ENCODE measurements at regions not wholly inside any gene's neighbourhood (a gene's known extent, or its start where the extent isn't known, plus 50 kb on each side); places are given as distances from the start of the nearest gene placed in this dataset.

DNA sequence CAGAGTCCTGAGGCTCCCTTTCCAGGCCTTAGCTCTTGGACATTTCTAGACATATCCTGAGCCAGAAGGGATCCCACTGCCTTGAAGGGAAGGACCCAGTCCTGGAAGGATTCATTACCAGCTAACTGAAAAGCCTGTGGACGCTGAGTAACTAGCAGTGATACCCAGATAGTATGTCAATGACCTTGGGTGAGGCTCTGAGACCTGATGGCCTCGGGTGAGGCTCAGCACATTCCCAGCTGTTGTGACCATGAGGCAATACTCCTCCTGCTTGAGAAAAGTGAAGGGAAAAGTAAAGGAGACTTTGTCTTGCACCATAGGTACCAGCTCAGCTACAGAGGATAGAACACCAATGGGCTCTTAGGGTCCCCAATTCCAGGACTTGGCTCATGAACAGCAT lies 268.1 kb downstream of the DKK2 start:
- no peak for DNase-seq (ENCODE audit: low spot score)

DNA sequence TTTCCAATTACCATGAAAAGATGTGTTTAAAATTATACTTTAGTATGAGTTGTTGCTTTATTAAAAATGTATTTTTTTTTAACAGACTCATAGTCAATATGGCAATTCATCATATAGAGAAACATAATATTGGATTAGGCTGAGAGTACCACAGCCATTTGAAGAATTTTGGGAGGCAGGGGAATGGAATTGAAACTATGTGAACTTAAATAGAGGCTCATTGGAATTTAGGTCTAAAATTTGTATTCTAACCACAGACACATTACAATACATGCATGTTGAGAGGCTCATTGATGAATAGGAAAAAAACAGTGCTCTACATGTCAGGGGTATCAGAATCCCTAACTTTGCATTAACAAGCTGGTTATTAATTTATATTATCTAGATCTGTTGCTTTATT lies 269.6 kb downstream of the DKK2 start:
- peak; percentile 13 for DNase-seq (ENCODE audit: low spot score)

DNA sequence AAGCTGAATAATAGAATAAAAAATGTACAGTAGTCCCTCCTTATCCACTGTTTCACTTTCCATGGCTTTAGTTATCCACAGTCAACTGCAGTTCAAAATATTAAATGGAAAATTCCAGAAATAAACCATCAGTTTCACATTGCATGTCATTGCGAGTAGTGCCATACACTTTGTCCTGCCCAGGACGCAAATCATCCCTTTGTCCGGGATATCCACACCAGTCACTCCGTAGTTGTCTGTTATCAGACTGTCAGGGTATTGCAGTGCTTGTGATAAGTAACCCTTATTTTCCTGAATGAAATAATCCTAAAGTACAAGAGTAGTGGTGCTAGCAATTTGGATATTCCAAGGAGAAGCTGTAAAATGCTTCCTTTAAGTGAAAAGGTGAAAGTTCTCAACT lies 271.3 kb downstream of the DKK2 start:
- DNase-seq (ENCODE audit: low spot score), result no peak

DNA sequence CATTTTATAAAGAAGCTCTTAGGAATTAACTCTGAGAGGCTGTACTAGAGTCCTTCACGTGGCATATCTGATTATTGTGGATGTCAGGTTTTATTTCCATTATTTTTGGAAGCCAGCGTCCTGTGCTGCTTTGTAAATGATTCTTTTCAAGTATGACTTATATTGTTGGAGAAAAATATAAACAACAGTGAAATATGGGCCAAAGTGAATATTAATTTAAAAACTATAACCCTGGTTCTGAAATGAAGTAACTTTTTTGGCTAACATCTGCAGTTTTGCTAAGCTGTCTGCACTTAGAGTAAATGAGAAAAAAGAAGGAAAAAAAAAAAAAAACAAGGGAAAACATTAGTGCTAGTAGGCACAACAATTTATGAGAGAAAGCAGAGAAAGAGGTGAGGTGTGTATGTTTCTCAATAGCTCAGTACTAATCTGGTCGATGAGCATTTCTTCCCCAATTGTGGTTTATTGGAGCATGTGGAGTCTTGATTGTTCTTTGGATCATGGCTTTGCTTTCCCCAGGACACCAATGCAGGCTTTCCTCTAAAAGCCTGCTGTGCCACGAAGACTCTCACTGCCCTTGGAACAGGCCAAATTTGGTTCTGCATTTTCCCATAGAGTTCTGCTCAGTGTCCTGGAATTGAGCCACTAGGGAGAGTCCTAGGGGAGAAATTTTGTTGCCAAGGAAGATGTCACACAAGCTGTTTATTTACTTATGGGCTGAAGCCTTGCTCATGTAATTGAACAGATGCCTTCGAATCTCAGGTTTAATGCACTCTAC lies 273.3 kb downstream of the DKK2 start:
- peak; percentile 11 for DNase-seq (ENCODE audit: low spot score)

DNA sequence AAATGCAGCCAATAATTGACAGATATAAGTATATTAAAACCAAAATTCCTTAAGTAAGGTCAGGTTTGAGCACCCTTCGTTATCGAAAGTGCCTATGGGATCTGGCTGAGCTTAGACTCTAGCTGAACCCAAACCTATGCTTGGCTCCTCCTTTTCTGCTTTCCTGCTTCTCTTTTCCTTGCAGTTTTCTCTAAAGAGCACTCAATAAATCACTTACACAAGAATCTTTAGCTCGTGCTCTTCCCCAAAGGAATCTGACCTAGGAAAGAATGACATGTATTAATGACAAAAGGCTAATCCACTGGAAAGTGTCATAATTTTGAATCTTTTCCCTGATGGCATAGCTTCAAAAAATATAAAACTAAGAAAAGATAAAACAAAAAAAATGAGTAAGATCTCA lies 282.7 kb downstream of the DKK2 start:
- no peak for DNase-seq (ENCODE audit: low spot score)

DNA sequence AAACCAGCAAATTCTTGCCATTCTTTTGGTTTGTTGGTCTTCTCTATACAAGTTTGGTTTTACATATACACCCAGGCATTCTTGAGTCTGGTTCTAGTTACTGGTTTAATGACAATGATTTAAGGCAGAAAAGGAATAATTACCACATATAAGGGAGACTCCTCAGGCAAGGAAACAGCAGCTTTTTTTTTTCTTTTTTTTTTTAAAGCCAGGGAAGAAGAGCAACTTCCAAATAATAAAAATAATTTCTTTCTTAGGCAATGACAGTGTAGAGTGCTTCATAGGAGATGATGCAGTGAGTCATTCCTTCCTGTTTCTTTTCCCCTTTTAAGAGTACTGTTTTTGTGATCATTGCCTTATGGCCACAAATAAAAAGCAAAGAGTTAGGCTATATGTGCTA lies 289.7 kb downstream of the DKK2 start:
- DNase-seq (ENCODE audit: low spot score), result no peak

DNA sequence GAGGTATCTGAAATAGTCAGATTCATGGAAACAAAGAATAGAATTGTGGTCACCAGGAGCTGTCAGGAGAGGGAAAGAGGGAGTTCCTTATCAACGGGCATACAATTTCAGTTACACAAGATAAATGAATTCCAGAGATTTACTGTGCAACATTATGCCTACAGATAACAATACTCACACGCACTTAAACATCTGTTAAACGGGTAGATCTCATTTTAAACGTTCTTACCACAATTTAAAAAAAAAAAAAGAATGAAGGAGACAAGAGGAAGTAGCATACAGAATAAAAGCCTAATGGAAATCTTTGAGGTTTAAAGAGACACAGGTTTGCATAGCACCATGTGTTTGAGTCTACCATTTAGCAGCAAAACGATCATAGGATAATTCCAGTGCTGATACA lies 298.0 kb downstream of the DKK2 start:
- no peak for DNase-seq (ENCODE audit: low spot score)

DNA sequence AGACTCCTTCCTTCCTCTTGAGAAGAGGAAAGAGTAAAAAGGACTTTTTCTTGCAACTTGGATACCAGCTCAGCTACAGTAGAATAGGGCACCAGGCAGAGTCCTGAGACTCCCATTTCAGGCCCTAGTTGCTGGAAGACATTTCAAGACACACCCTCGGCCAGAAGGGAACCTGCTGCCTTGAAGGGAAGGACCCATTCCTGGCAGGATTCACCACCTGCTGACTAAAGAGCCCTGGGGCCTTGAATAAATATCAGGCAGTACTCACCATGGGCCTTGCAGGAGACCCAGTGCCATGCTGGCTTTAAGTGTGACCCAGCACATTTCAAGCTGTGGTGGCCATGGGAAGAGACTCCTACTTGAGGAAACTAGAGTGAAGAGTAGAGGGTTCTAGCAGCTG lies 317.6 kb downstream of the DKK2 start:
- no peak for DNase-seq (ENCODE audit: low spot score)

DNA sequence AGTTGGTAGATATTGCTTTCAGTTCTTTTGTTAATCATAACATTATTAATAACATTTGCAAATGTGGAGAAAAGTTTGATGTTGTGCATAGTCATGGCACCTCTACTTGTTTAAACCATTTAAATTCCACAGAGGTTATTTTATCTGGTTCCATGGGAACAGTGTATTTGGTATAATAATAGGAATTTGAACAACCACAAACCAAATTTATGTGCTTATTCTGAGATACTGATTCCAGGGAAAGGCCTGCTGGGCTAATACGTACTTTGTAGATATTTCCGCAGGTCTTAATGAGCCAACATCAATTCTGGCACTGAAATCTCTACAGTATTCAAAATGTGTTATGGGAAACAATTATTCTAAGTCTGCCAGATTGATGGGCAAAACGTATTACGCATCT lies 319.0 kb downstream of the DKK2 start:
- DNase-seq (ENCODE audit: low spot score), result no peak

DNA sequence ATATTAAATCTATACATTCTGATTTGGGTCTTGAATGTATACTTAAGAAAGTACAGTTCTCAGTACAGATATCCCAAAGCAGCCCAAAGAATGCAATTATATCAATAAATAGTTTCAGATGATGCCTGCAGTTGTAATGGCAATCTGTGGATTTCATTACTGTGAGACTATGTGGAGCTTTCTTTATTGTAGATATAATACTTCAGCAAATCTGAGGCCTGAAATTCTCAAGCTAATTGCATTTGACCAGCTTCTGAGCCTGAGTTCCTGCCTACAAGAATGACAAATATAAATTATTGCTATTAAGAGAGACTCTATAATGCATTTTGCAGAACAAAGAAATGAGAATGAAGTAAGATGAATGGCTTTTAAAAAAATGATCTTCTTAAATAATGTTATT lies 320.3 kb downstream of the DKK2 start:
- no peak for DNase-seq (ENCODE audit: low spot score)

DNA sequence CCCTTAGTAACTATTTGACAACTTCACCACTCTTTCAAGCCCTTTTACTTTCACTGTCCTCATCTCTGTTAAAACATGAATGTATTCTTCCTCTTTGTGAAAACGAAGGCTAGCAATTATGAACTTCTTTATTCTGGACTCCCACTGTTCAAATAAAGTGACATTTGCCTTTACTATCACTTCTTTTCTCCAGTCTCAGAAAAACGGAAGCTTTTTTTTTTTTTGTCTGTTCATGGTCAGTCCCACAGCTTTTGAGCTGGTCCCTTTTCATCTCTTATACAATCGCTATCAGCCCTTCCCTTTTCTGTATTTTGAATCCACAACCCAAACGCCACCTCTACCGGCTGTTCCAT lies 327.7 kb downstream of the DKK2 start:
- no peak for DNase-seq (ENCODE audit: low spot score)

DNA sequence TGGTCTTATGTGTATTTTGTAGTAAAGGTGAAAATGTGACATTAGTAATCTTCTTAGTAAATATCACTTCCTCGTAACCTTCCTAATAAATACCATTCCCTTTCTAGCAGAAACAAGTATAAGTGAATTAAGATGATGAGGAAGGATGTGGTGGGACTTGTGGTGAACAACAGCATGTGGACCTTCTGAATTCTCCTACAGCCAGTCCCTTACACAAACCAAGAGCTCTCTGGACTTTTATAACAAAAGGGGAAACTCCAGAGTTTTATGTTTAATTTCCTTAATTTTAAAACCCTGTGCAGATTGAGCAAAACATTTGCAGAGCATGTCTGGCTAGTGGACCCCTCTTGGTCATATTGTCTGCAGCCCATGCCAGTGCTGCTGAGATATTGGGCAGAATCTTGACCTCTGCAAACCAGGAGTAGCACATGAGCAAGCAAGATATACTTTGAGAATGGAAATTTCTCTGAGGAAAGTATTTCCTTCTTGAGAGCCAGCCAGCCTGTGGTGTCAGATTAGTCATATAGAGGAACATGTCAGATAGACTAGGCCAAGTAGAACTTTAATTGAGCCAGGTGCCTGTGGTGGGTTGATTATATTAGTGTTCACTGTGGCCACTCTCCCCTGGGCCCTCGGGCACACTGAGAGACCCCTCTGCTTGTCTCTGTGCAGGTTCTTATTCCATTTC lies 328.2 kb downstream of the DKK2 start:
- DNase-seq (ENCODE audit: low spot score), result no peak

DNA sequence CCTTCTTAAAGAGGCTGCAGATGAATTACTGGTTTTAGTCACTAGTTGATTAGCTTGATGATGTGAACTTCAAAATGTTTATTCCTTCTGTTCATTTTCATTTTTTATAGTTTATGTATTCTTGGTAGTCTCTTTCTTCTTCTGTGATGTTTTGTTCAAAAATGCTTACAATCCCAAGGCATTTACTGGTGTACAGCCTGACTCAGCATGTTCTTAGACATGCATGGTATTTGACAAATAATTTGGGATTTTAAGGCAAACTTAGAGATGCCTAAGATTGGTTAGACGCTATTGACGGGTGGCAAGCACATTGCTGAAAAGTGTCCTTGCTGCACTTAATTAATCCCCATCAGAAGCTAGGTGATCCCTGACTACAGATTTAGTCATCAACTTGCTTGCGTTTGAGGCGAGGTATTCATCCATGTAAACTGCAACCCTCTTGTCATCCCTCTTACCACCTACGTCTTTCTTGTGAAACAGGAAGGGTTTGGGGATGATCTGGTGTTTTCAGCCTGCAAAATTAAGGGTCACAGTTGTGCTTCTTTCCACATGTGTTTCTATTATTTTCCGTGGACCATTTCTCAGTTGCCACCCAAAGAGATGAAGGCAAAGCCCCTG lies 331.8 kb downstream of the DKK2 start:
- DNase-seq (ENCODE audit: low spot score), result no peak

DNA sequence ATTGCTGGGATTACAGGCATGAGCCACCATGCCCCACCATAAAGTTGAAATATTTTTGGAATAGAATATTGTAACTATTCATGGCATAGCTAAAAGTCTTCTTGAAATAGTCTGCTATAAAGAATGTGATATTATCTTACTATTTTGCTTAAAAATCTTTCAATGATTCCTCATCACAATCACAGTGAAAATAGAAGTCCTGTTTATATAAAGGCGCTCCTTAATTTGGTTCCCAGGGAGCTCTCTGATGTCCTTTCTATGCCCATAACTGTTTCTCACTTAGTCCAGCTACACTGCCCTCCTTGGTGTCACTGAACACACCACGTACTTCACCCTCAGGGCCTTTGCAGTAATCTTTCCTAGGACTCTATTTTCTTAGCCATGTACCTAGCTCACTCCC lies 331.7 kb upstream of the GIMD1 start:
- no peak for DNase-seq (ENCODE audit: low spot score)

DNA sequence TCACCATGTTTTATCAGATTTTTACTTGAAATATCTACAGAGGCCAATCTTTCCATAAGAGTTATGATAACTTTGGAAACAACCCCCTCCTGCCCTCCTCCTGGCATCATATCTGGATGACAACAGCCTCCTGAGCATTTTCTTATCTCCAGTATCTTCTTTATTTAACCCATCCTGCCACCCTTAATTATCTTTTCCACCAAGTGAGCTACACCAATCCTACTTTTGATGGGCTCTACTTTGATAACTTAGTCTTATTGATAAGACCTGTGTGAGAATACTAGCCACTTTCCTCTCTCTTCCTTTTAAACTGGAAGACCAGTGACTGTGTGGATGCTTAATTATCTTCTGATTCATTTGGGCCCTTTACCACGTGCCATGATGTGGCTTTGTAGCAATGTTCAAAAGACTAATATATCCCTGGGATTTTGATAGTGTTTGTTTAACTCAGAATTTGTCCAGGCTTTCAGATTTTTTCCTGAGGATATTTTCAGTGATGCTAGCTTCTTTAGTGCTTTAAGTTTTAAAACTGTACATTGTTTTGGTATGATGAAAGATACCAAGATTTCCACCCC lies 330.1 kb upstream of the GIMD1 start:
- DNase-seq (ENCODE audit: low spot score), result no peak

DNA sequence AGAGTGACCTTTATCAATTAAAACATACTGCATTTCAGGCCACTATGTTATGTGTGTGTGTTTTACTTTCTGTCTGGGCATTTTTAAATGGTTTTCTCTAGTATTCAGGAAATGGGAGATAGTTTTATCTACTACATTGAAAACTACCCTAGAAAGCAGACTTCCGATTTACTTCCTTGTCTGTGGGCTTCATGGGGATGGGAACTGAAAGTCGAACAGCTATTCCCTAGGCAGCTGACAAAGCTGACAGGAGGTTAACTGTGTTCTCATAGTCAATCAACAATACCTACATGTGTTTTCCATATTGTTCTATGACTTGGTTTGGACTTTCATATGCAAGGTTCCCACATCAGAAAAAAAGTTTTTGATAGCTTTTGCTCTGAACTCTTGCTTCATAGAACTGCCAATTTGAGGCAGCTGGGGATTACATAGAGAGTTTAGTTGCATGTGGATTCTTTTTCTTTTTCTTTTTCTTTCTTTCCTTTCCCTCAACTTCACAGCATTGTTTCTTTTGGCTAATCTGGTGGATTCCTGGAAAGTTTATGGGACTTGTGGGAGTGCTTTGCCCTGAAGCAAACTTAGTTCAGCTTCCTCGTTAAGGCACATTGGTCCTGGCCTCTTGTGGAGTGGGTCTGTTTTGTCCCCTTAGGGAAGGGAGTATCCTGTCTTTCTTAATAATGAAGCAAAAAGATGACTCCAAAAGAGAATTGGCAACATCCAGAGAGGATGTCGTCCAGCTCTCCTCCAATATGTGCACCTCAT lies 327.1 kb upstream of the GIMD1 start:
- DNase-seq (ENCODE audit: low spot score), result no peak

DNA sequence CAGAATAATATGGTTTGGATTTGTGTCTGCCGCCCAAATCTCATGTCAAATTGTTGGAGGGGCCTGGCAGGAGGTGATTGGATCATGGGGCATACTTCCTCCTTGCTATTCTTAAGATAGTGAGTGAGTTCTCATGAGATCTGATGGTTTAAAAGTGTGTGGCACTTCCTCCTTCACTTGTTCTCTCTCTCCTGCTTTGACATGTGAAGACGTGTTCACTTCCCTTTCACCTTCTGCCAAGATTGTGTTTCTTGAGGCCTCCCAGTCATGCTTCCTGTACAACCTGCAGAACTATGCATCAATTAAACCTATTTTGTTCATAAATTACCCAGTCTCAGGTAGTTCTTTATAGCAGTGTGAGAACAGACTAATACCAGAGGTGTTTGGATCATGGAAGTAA lies 325.7 kb upstream of the GIMD1 start:
- DNase-seq (ENCODE audit: low spot score), result no peak

DNA sequence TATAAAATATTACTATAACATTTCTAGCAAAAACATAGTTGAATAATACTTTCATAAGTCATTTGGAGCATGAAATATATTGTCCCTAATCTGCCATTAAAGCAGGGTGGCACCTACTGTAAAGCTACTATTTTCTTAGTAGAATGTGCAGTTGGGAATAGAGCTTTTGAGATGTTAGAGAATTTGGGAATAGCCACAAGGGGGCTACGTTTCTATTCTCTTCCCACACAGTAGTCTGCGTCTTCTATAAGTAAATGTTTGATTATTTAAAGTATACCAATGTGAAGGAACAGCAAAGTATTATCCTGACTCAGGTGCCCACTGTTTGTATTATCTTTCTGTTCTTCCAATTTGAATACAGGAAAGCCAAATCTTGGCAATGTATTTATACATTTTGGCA lies 323.2 kb upstream of the GIMD1 start:
- DNase-seq (ENCODE audit: low spot score), result peak; percentile 9

DNA sequence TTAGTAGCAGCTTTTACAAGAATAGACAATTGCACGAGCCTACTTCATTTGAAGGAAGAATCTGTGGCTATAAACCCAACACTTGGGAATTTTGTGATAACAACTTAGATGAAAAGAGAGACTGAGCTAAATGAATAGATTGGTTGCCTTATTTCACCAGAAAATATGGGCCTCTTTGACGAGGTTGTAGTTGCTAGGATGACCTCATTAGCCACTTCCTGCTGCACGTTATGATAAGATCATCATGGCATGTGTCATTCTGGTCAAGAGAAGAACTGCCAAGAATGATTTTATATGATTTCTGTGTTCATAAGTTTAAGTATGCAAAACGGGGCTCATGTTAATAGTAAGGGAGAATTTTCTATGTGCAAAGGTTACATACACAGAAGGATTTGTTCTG lies 321.9 kb upstream of the GIMD1 start:
- DNase-seq (ENCODE audit: low spot score), result peak; percentile 31

DNA sequence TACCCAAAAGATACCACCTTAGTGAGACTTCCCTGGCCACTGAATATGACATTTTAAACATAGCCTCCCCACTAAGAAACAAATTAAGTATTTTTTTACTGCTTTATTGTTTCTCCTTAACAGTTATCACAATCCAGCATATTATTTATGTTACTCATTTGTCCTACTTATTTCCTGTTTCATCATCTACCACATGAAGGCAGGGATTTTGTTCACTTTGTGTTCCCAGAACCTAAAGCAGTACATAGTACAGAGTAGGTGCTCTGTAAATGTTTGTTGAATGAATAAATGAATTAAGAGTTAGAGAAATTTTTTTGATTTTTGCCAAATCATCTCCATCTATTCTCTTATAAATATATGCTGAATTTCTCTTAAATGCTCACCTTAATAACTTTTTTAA lies 318.4 kb upstream of the GIMD1 start:
- no peak for DNase-seq (ENCODE audit: low spot score)

DNA sequence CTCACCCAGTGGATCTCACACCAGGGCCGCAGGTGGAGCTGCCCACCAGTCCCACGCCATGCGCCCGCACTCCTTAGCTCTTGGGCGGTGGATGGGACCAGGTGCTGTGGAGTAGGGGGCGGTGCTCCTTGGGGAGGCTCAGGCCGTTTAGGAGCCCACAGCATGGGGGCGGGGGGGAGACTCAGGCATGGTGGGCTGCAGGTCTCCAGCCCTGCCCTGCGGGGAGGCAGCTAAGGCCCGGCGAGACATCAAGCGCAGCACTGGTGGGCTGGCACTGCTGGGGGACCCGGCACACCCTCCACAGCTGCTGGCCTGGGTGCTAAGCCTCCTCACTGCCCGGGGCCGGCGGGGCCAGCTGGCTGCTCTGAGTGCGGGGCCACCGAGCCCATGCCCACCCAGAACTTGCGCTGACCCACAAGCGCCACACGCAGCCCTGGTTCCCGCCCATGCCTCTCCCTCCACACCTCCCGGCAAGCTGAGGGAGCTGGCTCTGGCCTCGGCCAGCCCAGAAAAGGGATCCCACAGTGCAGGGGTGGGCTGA lies 312.9 kb upstream of the GIMD1 start:
- DNase-seq (ENCODE audit: low spot score), result no peak

DNA sequence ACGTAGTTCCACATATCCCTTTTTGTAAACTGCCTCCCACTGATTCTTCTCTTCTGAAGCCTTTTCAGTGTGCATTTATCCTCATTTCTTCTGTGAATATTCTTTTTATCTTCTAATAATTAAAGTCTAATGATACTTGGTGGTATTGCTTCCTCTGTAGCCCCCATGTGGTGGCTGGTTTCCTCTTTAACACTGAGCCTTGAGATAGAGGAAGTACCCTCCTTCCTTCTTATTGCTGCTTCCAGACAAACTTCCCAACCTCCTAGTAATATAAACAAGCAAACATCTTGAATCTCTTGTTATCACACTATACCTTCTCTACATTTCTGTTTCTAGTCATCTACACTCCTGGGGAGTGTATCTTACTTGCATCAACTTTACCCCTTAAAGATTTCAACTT lies 310.5 kb upstream of the GIMD1 start:
- no peak for DNase-seq (ENCODE audit: low spot score)

Measured in hepatic stellate cell (primary cell).